Neural progenitor cell (in vitro differentiated cells): ENCODE measurements at regions not wholly inside any gene's neighbourhood (a gene's known extent, or its start where the extent isn't known, plus 50 kb on each side); places are given as distances from the start of the nearest gene placed in this dataset.

Experiments used
- DNase-seq: peaks from one replicate; pipeline ENCODE4 v3.0.0-alpha.2; 2016; ENCODE audit warnings: low spot score
- H2AFZ ChIP-seq: fragments of 200-600 bp; sonication (generic); replicated peaks from 2 replicates; pipeline ENCODE4 v1.6.1; 2016; ENCODE audit warnings: antibody characterized with exemption
- H3F3A ChIP-seq: fragments of 200-600 bp; sonication (generic); 2 replicates; pipeline ENCODE4 v1.6.1; 2016; ENCODE audit warnings: antibody characterized with exemption, low read depth
- H3K27ac ChIP-seq: fragments of 200-600 bp; sonication (generic); 2 replicates; pipeline ENCODE4 v1.5.1; 2016; ENCODE audit warnings: mild to moderate bottlenecking
- H3K27me3 ChIP-seq: fragments of 200-600 bp; sonication (generic); 2 replicates; pipeline ENCODE4 v1.6.1; 2016; ENCODE audit warnings: mild to moderate bottlenecking, moderate library complexity
- H3K36me3 ChIP-seq: fragments of 200-600 bp; sonication (generic); 2 replicates; pipeline ENCODE4 v1.5.1; 2016
- H3K4me1 ChIP-seq: fragments of 200-600 bp; sonication (generic); 2 replicates; pipeline ENCODE4 v1.6.1; 2016; ENCODE audit warnings: mixed run types
- H3K4me2 ChIP-seq: fragments of 200-600 bp; sonication (generic); 2 replicates; pipeline ENCODE4 v1.6.1; 2016
- H3K4me3 ChIP-seq: fragments of 200-600 bp; sonication (generic); 2 replicates; pipeline ENCODE4 v1.5.1; 2016
- H3K79me2 ChIP-seq: fragments of 200-600 bp; sonication (generic); 2 replicates; pipeline ENCODE4 v1.6.1; 2016; ENCODE audit warnings: low read depth
- H3K9ac ChIP-seq: fragments of 200-600 bp; sonication (generic); 2 replicates; pipeline ENCODE4 v1.6.1; 2016
- H3K9me3 ChIP-seq: fragments of 200-600 bp; sonication (generic); 2 replicates; pipeline ENCODE4 v1.5.1; 2016; ENCODE audit warnings: low read depth
- H4K20me1 ChIP-seq: fragments of 200-600 bp; sonication (generic); 2 replicates; pipeline ENCODE4 v1.6.1; 2016; ENCODE audit warnings: low read depth
- H3K27ac Mint-ChIP-seq: 3 replicates; pipeline ENCODE4 v1.8.0; 2021; ENCODE audit warnings: mixed read lengths
- H3K27me3 Mint-ChIP-seq: 2 replicates; pipeline ENCODE4 v1.8.0; 2022; ENCODE audit warnings: low read depth, mild to moderate bottlenecking, inconsistent platforms, moderate library complexity, mixed read lengths; ENCODE audit not compliant: insufficient read depth
- H3K36me3 Mint-ChIP-seq: 3 replicates; pipeline ENCODE4 v1.8.0; 2021; ENCODE audit warnings: mixed read lengths
- H3K4me1 Mint-ChIP-seq: 3 replicates; pipeline ENCODE4 v1.8.0; 2021; ENCODE audit warnings: mixed read lengths
- H3K4me3 Mint-ChIP-seq: 3 replicates; pipeline ENCODE4 v1.8.0; 2021; ENCODE audit warnings: mild to moderate bottlenecking, moderate library complexity, mixed read lengths
- H3K9me3 Mint-ChIP-seq: 3 replicates; pipeline ENCODE4 v1.8.0; 2020; ENCODE audit warnings: mixed read lengths
- EZH2 ChIP-seq: fragments of 200-600 bp; sonication (generic); IDR thresholded peaks from 2 replicates; pipeline ENCODE4 v1.6.1; 2017; ENCODE audit warnings: antibody characterized with exemption, mild to moderate bottlenecking, moderate library complexity
- EZH2phosphoT487 ChIP-seq: fragments of 200-600 bp; sonication (generic); IDR thresholded peaks from 2 replicates; pipeline ENCODE4 v1.6.1; 2017; ENCODE audit warnings: antibody characterized with exemption
- TF ChIP-seq, protein P1 (sequence below): fragments of 200-600 bp; sonication (generic); IDR thresholded peaks from 2 replicates; pipeline ENCODE4 v1.5.1; 2017; ENCODE audit warnings: antibody characterized with exemption, mild to moderate bottlenecking

DNA sequence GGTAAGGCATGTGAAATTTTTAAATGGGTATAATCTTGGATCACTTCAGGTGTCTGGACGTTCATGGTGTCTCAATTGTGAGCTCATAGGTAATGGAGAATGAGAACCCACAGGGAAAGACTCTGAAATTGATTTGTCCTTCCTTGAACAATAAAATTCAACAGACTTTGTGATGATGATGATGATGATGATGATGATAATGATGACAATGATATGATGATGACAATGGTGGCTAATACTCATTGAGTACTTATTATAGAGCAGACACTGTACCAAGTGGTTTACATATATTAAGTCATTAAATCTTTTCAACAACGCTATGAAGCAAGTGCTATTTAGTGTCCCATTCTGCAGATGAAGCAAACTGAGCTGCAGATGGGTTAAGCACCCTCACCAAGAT, 86.6 kb upstream of the BDNF start:
- H4K20me1 ChIP-seq, result no peaks in the 10 kb centered on the region
- DNase-seq, result no peak
- no peaks in the 10 kb centered on the region for H3K36me3 ChIP-seq
- no peak overlapping the region for H3K4me3 ChIP-seq
- no peak overlapping the region for H3K4me2 ChIP-seq
- H3K9me3 ChIP-seq, result no peaks in the 10 kb centered on the region
- H3K36me3 Mint-ChIP-seq, result no peaks in the 10 kb centered on the region
- H3K9ac ChIP-seq, result no peak overlapping the region
- no peaks in the 10 kb centered on the region for H3K27me3 ChIP-seq
- H3K27ac ChIP-seq, result no peak overlapping the region
- no peaks in the 10 kb centered on the region for H3K27me3 Mint-ChIP-seq
- no peak overlapping the region for H2AFZ ChIP-seq
- no peak overlapping the region for H3K27ac Mint-ChIP-seq
- TF ChIP-seq EZH2phosphoT487 (no peak), EZH2 (no peak)
- TF ChIP-seq, protein P1, sequence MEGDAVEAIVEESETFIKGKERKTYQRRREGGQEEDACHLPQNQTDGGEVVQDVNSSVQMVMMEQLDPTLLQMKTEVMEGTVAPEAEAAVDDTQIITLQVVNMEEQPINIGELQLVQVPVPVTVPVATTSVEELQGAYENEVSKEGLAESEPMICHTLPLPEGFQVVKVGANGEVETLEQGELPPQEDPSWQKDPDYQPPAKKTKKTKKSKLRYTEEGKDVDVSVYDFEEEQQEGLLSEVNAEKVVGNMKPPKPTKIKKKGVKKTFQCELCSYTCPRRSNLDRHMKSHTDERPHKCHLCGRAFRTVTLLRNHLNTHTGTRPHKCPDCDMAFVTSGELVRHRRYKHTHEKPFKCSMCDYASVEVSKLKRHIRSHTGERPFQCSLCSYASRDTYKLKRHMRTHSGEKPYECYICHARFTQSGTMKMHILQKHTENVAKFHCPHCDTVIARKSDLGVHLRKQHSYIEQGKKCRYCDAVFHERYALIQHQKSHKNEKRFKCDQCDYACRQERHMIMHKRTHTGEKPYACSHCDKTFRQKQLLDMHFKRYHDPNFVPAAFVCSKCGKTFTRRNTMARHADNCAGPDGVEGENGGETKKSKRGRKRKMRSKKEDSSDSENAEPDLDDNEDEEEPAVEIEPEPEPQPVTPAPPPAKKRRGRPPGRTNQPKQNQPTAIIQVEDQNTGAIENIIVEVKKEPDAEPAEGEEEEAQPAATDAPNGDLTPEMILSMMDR, result no peak
- H3K79me2 ChIP-seq, result no peaks in the 10 kb centered on the region
- no peaks in the 10 kb centered on the region for H3K4me1 Mint-ChIP-seq
- no peaks in the 10 kb centered on the region for H3K9me3 Mint-ChIP-seq
- no peaks in the 10 kb centered on the region for H3K4me1 ChIP-seq
- no peak overlapping the region for H3K4me3 Mint-ChIP-seq
- H3F3A ChIP-seq, result no peaks in the 10 kb centered on the region

DNA sequence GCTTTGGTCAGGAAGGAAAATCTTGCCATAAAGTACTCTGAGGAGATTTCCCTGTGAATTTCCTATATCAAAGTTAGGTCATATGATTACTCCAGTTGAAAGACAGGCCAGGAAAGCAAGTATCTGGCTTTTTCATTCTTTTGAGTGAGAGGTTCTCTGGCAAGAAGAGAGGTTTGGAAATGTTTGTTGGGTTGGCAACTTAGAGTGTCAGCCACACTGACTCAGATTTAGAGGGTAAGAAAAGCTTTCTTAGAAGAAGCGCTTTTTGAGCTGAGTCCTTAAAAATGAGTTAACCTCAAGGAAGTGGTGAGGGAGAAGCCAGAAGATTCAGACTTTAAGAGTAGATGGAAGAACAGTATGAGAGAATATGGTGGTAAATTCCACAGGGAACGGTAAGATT, 86.1 kb upstream of the BDNF start:
- no peaks in the 10 kb centered on the region for H3F3A ChIP-seq
- Mint-ChIP-seq H3K27me3 (no peaks in the 10 kb centered on the region), H3K36me3 (no peaks in the 10 kb centered on the region), H3K4me1 (no peaks in the 10 kb centered on the region), H3K4me3 (no peak overlapping the region), H3K9me3 (no peaks in the 10 kb centered on the region), H3K27ac (no peak overlapping the region)
- H3K36me3 ChIP-seq, result no peaks in the 10 kb centered on the region
- H4K20me1 ChIP-seq, result no peaks in the 10 kb centered on the region
- no peaks in the 10 kb centered on the region for H3K4me1 ChIP-seq
- H3K79me2 ChIP-seq, result no peaks in the 10 kb centered on the region
- H2AFZ ChIP-seq, result no peak overlapping the region
- no peak overlapping the region for H3K9ac ChIP-seq
- no peak for TF ChIP-seq EZH2
- TF ChIP-seq EZH2phosphoT487, result no peak
- TF ChIP-seq, protein P1, result no peak
- H3K27ac ChIP-seq, result no peak overlapping the region
- no peak overlapping the region for H3K4me3 ChIP-seq
- no peaks in the 10 kb centered on the region for H3K27me3 ChIP-seq
- no peak for DNase-seq
- no peaks in the 10 kb centered on the region for H3K9me3 ChIP-seq
- no peak overlapping the region for H3K4me2 ChIP-seq

DNA sequence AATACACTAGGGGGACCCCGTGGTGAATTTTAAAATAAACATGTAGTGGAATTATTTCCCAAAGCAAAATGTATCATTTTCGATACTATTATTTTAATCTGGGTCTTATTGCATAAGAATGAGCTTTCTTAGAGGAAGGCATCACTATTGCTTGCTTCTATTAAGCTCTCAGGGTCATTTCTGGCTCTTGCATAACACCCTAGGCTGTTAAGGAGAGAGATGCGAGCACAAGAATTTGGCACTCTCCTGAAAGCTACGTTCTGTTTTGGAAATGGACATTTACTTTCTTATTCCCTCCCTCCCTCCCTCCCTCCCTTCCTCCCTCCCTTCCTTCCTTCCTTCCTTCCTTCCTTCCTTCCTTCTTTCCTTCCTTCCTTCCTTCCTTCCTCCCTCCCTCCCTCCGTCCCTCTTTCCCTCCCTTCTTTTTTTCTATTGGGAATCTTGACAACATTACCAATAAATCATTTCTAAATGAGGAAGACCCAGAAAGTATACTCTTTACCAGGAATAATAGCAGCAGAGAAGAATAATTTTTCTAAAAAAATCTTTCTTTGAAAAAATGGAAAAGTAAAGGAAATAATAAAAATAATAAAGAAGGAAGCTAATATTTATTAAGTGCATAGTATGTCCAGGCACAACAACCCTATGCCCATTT, 83.6 kb upstream of the BDNF start:
- no peak overlapping the region for H3K4me3 ChIP-seq
- peaks cover 2% of the 10 kb centered on the region for H3K27me3 Mint-ChIP-seq
- no peak overlapping the region for H3K4me2 ChIP-seq
- H3K9ac ChIP-seq, result no peak overlapping the region
- H3K4me1 ChIP-seq, result no peaks in the 10 kb centered on the region
- no peak overlapping the region for H3K4me3 Mint-ChIP-seq
- no peaks in the 10 kb centered on the region for H3K27me3 ChIP-seq
- H3K36me3 Mint-ChIP-seq, result no peaks in the 10 kb centered on the region
- no peak overlapping the region for H3K27ac Mint-ChIP-seq
- H2AFZ ChIP-seq, result no peak overlapping the region
- no peaks in the 10 kb centered on the region for H3K36me3 ChIP-seq
- no peaks in the 10 kb centered on the region for H3F3A ChIP-seq
- H3K79me2 ChIP-seq, result no peaks in the 10 kb centered on the region
- DNase-seq, result no peak
- no peaks in the 10 kb centered on the region for H3K9me3 ChIP-seq
- no peaks in the 10 kb centered on the region for H4K20me1 ChIP-seq
- H3K27ac ChIP-seq, result no peak overlapping the region
- TF ChIP-seq EZH2, result no peak
- TF ChIP-seq, protein P1, result no peak
- TF ChIP-seq EZH2phosphoT487, result no peak
- H3K4me1 Mint-ChIP-seq, result no peaks in the 10 kb centered on the region
- H3K9me3 Mint-ChIP-seq, result no peaks in the 10 kb centered on the region
